SU-DHL-6 (cell line): ENCODE measurements at regions not wholly inside any gene's neighbourhood (a gene's known extent, or its start where the extent isn't known, plus 50 kb on each side); places are given as distances from the start of the nearest gene placed in this dataset.

Experiments used
- H2AFZ ChIP-seq: fragments of 200-600 bp; sonication (generic); 2 replicates; pipeline ENCODE4 v1.6.1; 2014; ENCODE audit warnings: low read depth, mild to moderate bottlenecking, moderate library complexity, mixed read lengths, antibody characterized with exemption, low read length; ENCODE audit not compliant: severe bottlenecking
- H3F3A ChIP-seq: fragments of 200-600 bp; shearing (Covaris generic); 2 replicates; pipeline ENCODE4 v1.6.0; 2016; ENCODE audit warnings: antibody characterized with exemption, mild to moderate bottlenecking; ENCODE audit not compliant: insufficient read depth
- H3K27ac ChIP-seq: fragments of 200-600 bp; sonication (generic); 2 replicates; pipeline ENCODE4 v1.5.1; 2016; ENCODE audit warnings: low read depth, mild to moderate bottlenecking, low read length, moderate library complexity, mixed read lengths
- H3K27me3 ChIP-seq: fragments of 200-600 bp; sonication (generic), shearing (Covaris generic); 2 replicates; pipeline ENCODE4 v1.6.0; 2014; ENCODE audit warnings: mild to moderate bottlenecking, low read length
- H3K36me3 ChIP-seq: fragments of 200-600 bp; sonication (generic); 2 replicates; pipeline ENCODE4 v1.6.1; 2014; ENCODE audit warnings: mild to moderate bottlenecking, low read length, mixed read lengths
- H3K4me2 ChIP-seq: fragments of 300-600, 200-600 bp; shearing (Covaris generic), sonication (generic); 2 replicates; pipeline ENCODE4 v1.6.0; 2014; ENCODE audit warnings: low read length, low read depth, mild to moderate bottlenecking; ENCODE audit not compliant: poor library complexity, severe bottlenecking
- H3K4me3 ChIP-seq: fragments of 200-600 bp; sonication (generic); 2 replicates; pipeline ENCODE4 v1.5.1; 2014; ENCODE audit warnings: antibody characterized with exemption, low read length, mild to moderate bottlenecking, mixed read lengths; ENCODE audit not compliant: insufficient read depth, poor library complexity, severe bottlenecking
- H3K79me2 ChIP-seq: fragments of 200-600 bp; sonication (generic); 2 replicates; pipeline ENCODE4 v1.6.1; 2014; ENCODE audit warnings: mild to moderate bottlenecking, low read length, moderate library complexity; ENCODE audit not compliant: insufficient read depth
- H3K9ac ChIP-seq: fragments of 200-600 bp; sonication (generic); 2 replicates; pipeline ENCODE4 v1.7.0; 2014; ENCODE audit warnings: mild to moderate bottlenecking, low read length
- H3K9me2 ChIP-seq: fragments of 200-600 bp; sonication (generic); replicated peaks from 2 replicates; pipeline ENCODE4 v1.6.1; 2014; ENCODE audit warnings: low read length; ENCODE audit not compliant: insufficient read depth
- H3K9me3 ChIP-seq: fragments of 200-600 bp; sonication (generic); 2 replicates; pipeline ENCODE4 v1.6.1; 2014; ENCODE audit warnings: low read length, mixed read lengths; ENCODE audit not compliant: insufficient read depth
- H4K20me1 ChIP-seq: fragments of 200-600 bp; sonication (generic); 2 replicates; pipeline ENCODE4 v1.6.1; 2014; ENCODE audit warnings: low read depth, mild to moderate bottlenecking, antibody characterized with exemption, low read length, moderate library complexity, mixed read lengths
- CTCF ChIP-seq: fragments of 200-600 bp; sonication (generic); IDR thresholded peaks from one replicate; pipeline ENCODE4 v1.5.1; 2017; ENCODE audit warnings: antibody characterized with exemption, mild to moderate bottlenecking, low read length, moderate library complexity; ENCODE audit not compliant: insufficient read depth, poor library complexity, severe bottlenecking
- EZH2phosphoT487 ChIP-seq: fragments of 200-600 bp; sonication (generic), shearing (Covaris generic); conservative IDR thresholded peaks from 2 replicates; pipeline ENCODE4 v1.6.1; 2018; ENCODE audit warnings: mild to moderate bottlenecking, antibody characterized with exemption, low read length, moderate library complexity, mixed read lengths

GRCh38 chr2:41717839-41718238, 330.0 kb upstream of the PKDCC start:
- H3K4me2 ChIP-seq, result no peak overlapping the region

GRCh38 chr2:41718705-41719104, 329.1 kb upstream of the PKDCC start:
- Histone ChIP-seq H3K27ac (no peak overlapping the region), H3K9me2 (no peaks in the 10 kb centered on the region), H3K4me2 (no peak overlapping the region), H3K79me2 (no peaks in the 10 kb centered on the region), H3F3A (no peaks in the 10 kb centered on the region), H2AFZ (no peak overlapping the region), H3K27me3 (no peaks in the 10 kb centered on the region), H3K9me3 (no peaks in the 10 kb centered on the region), H3K4me3 (no peak overlapping the region), H3K9ac (no peak overlapping the region), H4K20me1 (no peaks in the 10 kb centered on the region), H3K36me3 (no peaks in the 10 kb centered on the region)
- TF ChIP-seq CTCF (no peak), EZH2phosphoT487 (no peak)

More at GRCh38 chr2:41717839-41718238, 330.0 kb upstream of the PKDCC start:
- no peaks in the 10 kb centered on the region for H3K36me3 ChIP-seq
- no peaks in the 10 kb centered on the region for H3K9me2 ChIP-seq
- H3K9me3 ChIP-seq, result no peaks in the 10 kb centered on the region
- no peaks in the 10 kb centered on the region for H3F3A ChIP-seq
- H2AFZ ChIP-seq, result no peak overlapping the region
- H4K20me1 ChIP-seq, result no peaks in the 10 kb centered on the region
- no peak overlapping the region for H3K27ac ChIP-seq
- H3K27me3 ChIP-seq, result no peaks in the 10 kb centered on the region
- TF ChIP-seq EZH2phosphoT487, result no peak
- no peak for TF ChIP-seq CTCF
- H3K4me3 ChIP-seq, result no peak overlapping the region
- H3K9ac ChIP-seq, result no peak overlapping the region
- no peaks in the 10 kb centered on the region for H3K79me2 ChIP-seq

GRCh38 chr2:41719756-41720155, 328.1 kb upstream of the PKDCC start:
- Histone ChIP-seq H4K20me1 (no peaks in the 10 kb centered on the region), H3K9me3 (no peaks in the 10 kb centered on the region), H3K79me2 (no peaks in the 10 kb centered on the region), H3K36me3 (no peaks in the 10 kb centered on the region), H3F3A (no peaks in the 10 kb centered on the region), H3K27ac (no peak overlapping the region), H3K9ac (no peak overlapping the region), H3K4me2 (no peak overlapping the region), H3K27me3 (no peaks in the 10 kb centered on the region), H3K9me2 (no peaks in the 10 kb centered on the region), H3K4me3 (no peak overlapping the region), H2AFZ (no peak overlapping the region)
- TF ChIP-seq EZH2phosphoT487 (no peak), CTCF (no peak)
